Astrocyte of the cerebellum (primary cell): ENCODE measurements at regions not wholly inside any gene's neighbourhood (a gene's known extent, or its start where the extent isn't known, plus 50 kb on each side); places are given as distances from the start of the nearest gene placed in this dataset.

ENCODE experiments used
- DNase-seq: peaks from one replicate; pipeline ENCODE4 v3.0.0-alpha.2; 2011; ENCODE audit warnings: low read depth
- H3K4me3 ChIP-seq: 2 replicates; pipeline ENCODE4 v1.5.1; 2011; ENCODE audit warnings: mild to moderate bottlenecking, low read depth, low read length, moderate library complexity
- CTCF ChIP-seq: IDR thresholded peaks from 2 replicates; pipeline ENCODE4 v1.5.1; 2012; ENCODE audit warnings: low read length, low read depth, moderate library complexity, mild to moderate bottlenecking; ENCODE audit errors: missing control alignments
- in situ Hi-C: cut with HindIII; loops from 2 replicates; pipeline ENCODE4 v1.10.0; 2017; ENCODE audit warnings: low sequenced_read_pairs

- no peak for DNase-seq
- TF ChIP-seq CTCF, result no peak
- in situ Hi-C loops, result no loop called here
- H3K4me3 ChIP-seq, result no peak overlapping the region
Observed at GRCh38 chrX:63402106-63402505, 51.0 kb upstream of the SPIN4 start.
